HepG2 (cell line): ENCODE measurements at regions not wholly inside any gene's neighbourhood (a gene's known extent, or its start where the extent isn't known, plus 50 kb on each side); places are given as distances from the start of the nearest gene placed in this dataset.
"Not testable (repeated sequence)": the region's sequence is repeated elsewhere in the genome, so short reads cannot be mapped to it uniquely, and the experiment has no call there.

Experiments used
- ATAC-seq: fragments of 200-7000 bp; cut with Tn5 transposase; 3 replicates; pipeline ENCODE4 v1.9.1; 2020; ENCODE audit warnings: mild to moderate bottlenecking, moderate library complexity
- BruUV-seq: library from RNA; stranded (reverse); fragments of 400-500 nt; replicated peaks from 2 replicates; lab custom pipeline; 2021; lab: Mats Ljungman, UMichigan
- CTCF ChIA-PET: fragments of 300-600 bp; formaldehyde crosslinking; extraction: SDS; loops from one replicate; lab custom pipeline; 2021; ENCODE audit warnings: low total read pairs, inconsistent platforms, low intra/inter-chr PET ratio; lab: Yijun Ruan, JAX
- POLR2A ChIA-PET: fragments of 350-600 bp; sonication (Branson Sonifier 250); formaldehyde crosslinking; loops from one replicate; lab custom pipeline; 2020; ENCODE audit warnings: antibody characterized with exemption, inconsistent platforms; lab: Yijun Ruan, JAX
- DNase-seq: peaks from one replicate; pipeline ENCODE4 v3.0.0-alpha.2; 2015; ENCODE audit warnings: low spot score
- FAIRE-seq: peaks from 3 replicates; lab custom pipeline; 2011; peaks lifted over from hg19 to GRCh38; lab: Jason Lieb, UNC
- H2AFZ ChIP-seq: one replicate; pipeline ENCODE4 v1.6.1; 2011; ENCODE audit warnings: low read length, inconsistent platforms
- H3K27ac ChIP-seq: fragments of 300-600 bp; 3 replicates; pipeline ENCODE4 v1.8.0; 2011; ENCODE audit warnings: mixed run types, mild to moderate bottlenecking, mixed read lengths, low read length, inconsistent platforms; ENCODE audit not compliant: insufficient read depth; ENCODE audit errors: extremely low read length
- H3K27me3 ChIP-seq, 2 experiments: fragments of 200-600 bp in 1 of 2; 2 replicates in 1 of 2; 3 replicates in 1 of 2; pipeline versions ENCODE4 v1.6.0 to v1.8.0; 2011; ENCODE audit warnings: low read length in 2 of 2, mild to moderate bottlenecking in 2 of 2, moderate library complexity in 2 of 2, inconsistent platforms in 1 of 2; ENCODE audit not compliant: insufficient read depth in 2 of 2, control insufficient read depth in 1 of 2
- H3K36me3 ChIP-seq, 2 experiments: fragments of 200-600 bp in 1 of 2; replicated peaks in 1 of 2; 2 replicates in 1 of 2; 3 replicates in 1 of 2; pipeline versions ENCODE4 v1.5.1 to v1.8.0; 2011; ENCODE audit warnings: low read length in 2 of 2, inconsistent platforms in 1 of 2; ENCODE audit not compliant: insufficient read depth in 2 of 2, control insufficient read depth in 1 of 2
- H3K4me1 ChIP-seq: 2 replicates; pipeline ENCODE4 v1.5.1; 2012; ENCODE audit warnings: low read length, inconsistent platforms; ENCODE audit not compliant: insufficient read depth
- H3K4me2 ChIP-seq: 2 replicates; pipeline ENCODE4 v1.6.0; 2011; ENCODE audit warnings: low read depth, low read length, inconsistent platforms
- H3K4me3 ChIP-seq, 3 experiments: fragments of 200-600 bp in 1 of 3; sonication (generic), shearing (Covaris generic) in 1 of 3; replicated peaks in 1 of 3; 2 replicates each; pipeline ENCODE4 v1.5.1; 2011 to 2016; ENCODE audit warnings: low read length in 3 of 3, inconsistent platforms in 2 of 3, low read depth in 2 of 3, mild to moderate bottlenecking in 2 of 3, control low read depth in 1 of 3, mixed read lengths in 1 of 3; ENCODE audit not compliant: insufficient read depth in 1 of 3
- H3K79me2 ChIP-seq: one replicate; pipeline ENCODE4 v1.6.1; 2011; ENCODE audit warnings: low read length, inconsistent platforms; ENCODE audit not compliant: insufficient read depth
- H3K9ac ChIP-seq: 2 replicates; pipeline ENCODE4 v1.6.0; 2011; ENCODE audit warnings: mild to moderate bottlenecking, low read depth, low read length, inconsistent platforms; ENCODE audit not compliant: insufficient read depth
- H3K9me3 ChIP-seq: 2 replicates; pipeline ENCODE4 v1.5.1; 2012; ENCODE audit warnings: mild to moderate bottlenecking, low read length
- H4K20me1 ChIP-seq: 2 replicates; pipeline ENCODE4 v1.6.0; 2011; ENCODE audit warnings: inconsistent platforms, mild to moderate bottlenecking, low read length, moderate library complexity; ENCODE audit not compliant: insufficient read depth
- ARID5B ChIP-seq: IDR thresholded peaks from 2 replicates; pipeline ENCODE4 v1.4.0; 2020; ENCODE audit warnings: mild to moderate bottlenecking, missing genetic modification reagents
- CBX2 ChIP-seq, 2 experiments: fragments of 200-600 bp in 1 of 2; sonication (generic); formaldehyde crosslinking in 1 of 2; IDR thresholded peaks; 2 replicates each; pipeline versions ENCODE4 v1.7.0 to v1.8.1; 2018 to 2022; ENCODE audit warnings: low read depth in 2 of 2, low read length in 1 of 2, mild to moderate bottlenecking in 1 of 2, missing genetic modification reagents in 1 of 2
- ELF3 ChIP-seq: IDR thresholded peaks from 2 replicates; pipeline ENCODE4 v1.6.1; 2016; ENCODE audit warnings: missing genetic modification reagents, missing compliant biosample characterization
- ERF ChIP-seq: IDR thresholded peaks from 2 replicates; pipeline ENCODE4 v1.6.1; 2018; ENCODE audit warnings: missing biosample characterization, missing genetic modification reagents
- FOXC1 ChIP-seq: sonication (generic); formaldehyde crosslinking; IDR thresholded peaks from 2 replicates; pipeline ENCODE4 v1.8.0; 2022; ENCODE audit warnings: mild to moderate bottlenecking, missing genetic modification reagents, borderline replicate concordance
- GABPB1 ChIP-seq: IDR thresholded peaks from 2 replicates; pipeline ENCODE4 v1.6.1; 2016; ENCODE audit warnings: mild to moderate bottlenecking, missing genetic modification reagents, moderate library complexity, missing compliant biosample characterization
- GFI1 ChIP-seq: sonication (generic); formaldehyde crosslinking; IDR thresholded peaks from 2 replicates; pipeline ENCODE4 v1.5.0; 2020; ENCODE audit warnings: missing genetic modification reagents, mild to moderate bottlenecking, borderline replicate concordance
- MAX ChIP-seq: IDR thresholded peaks from 2 replicates; pipeline ENCODE4 v1.6.1; 2012; ENCODE audit warnings: inconsistent platforms
- NFATC3 ChIP-seq: sonication (generic); formaldehyde crosslinking; IDR thresholded peaks from 2 replicates; pipeline ENCODE4 v1.5.1; 2020; ENCODE audit warnings: mild to moderate bottlenecking, missing genetic modification reagents
- POLR2AphosphoS2 ChIP-seq: IDR thresholded peaks from 2 replicates; pipeline ENCODE4 v1.6.1; 2011; ENCODE audit warnings: low read depth, low read length, improper control_type of control experiment
- ZNF12 ChIP-seq: sonication (generic); formaldehyde crosslinking; IDR thresholded peaks from 2 replicates; pipeline ENCODE4 v1.5.0; 2020; ENCODE audit warnings: missing genetic modification reagents
- ZNF260 ChIP-seq: sonication (generic); formaldehyde crosslinking; IDR thresholded peaks from 2 replicates; pipeline ENCODE4 v1.4.0; 2020; ENCODE audit warnings: missing genetic modification reagents, low read depth, mild to moderate bottlenecking, borderline replicate concordance
- ZNF616 ChIP-seq: sonication (generic); formaldehyde crosslinking; IDR thresholded peaks from 2 replicates; pipeline ENCODE4 v1.5.0; 2020; ENCODE audit warnings: low read depth, mild to moderate bottlenecking, missing genetic modification reagents
- ZNF672 ChIP-seq: sonication (generic); formaldehyde crosslinking; IDR thresholded peaks from 2 replicates; pipeline ENCODE4 v1.8.1; 2022; ENCODE audit warnings: missing genetic modification reagents
- ZNF747 ChIP-seq: sonication (generic); formaldehyde crosslinking; IDR thresholded peaks from 2 replicates; pipeline ENCODE4 v1.8.1; 2023; ENCODE audit warnings: missing genetic modification reagents, mild to moderate bottlenecking, borderline replicate concordance
- ZNF780A ChIP-seq: sonication (generic); formaldehyde crosslinking; IDR thresholded peaks from 2 replicates; pipeline ENCODE4 v1.8.0; 2022; ENCODE audit warnings: mild to moderate bottlenecking, missing genetic modification reagents, moderate library complexity
- ZNF891 ChIP-seq: sonication (generic); formaldehyde crosslinking; IDR thresholded peaks from 2 replicates; pipeline ENCODE4 v1.5.0; 2020; ENCODE audit warnings: mild to moderate bottlenecking, missing genetic modification reagents
- WGBS: methylation state at CpG from one replicate; pipeline ENCODE4 v1.1.6; 2017; ENCODE audit warnings: low lambda C conversion rate; 5-methylcytosine and 5-hydroxymethylcytosine counted together
- in situ Hi-C: cut with HindIII; loops from 2 replicates; pipeline ENCODE4 v1.10.0; 2017; ENCODE audit warnings: low pct_unique_long_range_greater_than_20kb; ENCODE audit not compliant: extremely low pct_ligation_motif_present
- intact Hi-C: fragments of 100-400 bp; cut with micrococcal nuclease; formaldehyde crosslinking; loops from one replicate; pipeline ENCODE4 v1.10.0; 2022; ENCODE audit not compliant: unreplicated experiment

- H3K27ac ChIP-seq, H3K36me3 ChIP-seq, ATAC-seq, H3K9ac ChIP-seq, H3K4me2 ChIP-seq, H3K4me3 ChIP-seq, POLR2A ChIA-PET, CTCF ChIA-PET, H3K79me2 ChIP-seq, H2AFZ ChIP-seq, DNase-seq, BruUV-seq, in situ Hi-C loops, H3K9me3 ChIP-seq, H4K20me1 ChIP-seq, FAIRE-seq, H3K27me3 ChIP-seq: not testable (repeated sequence)
- H3K4me1 ChIP-seq, result peaks cover 23% of the 10 kb centered on the region
- intact Hi-C loops, result loop anchor here (5.0 kb wide), 1 partner anchor 84 kb away; no protein-coding TSS in a partner anchor
- WGBS, result 92% methylated on average over 15 of the region's 15 CpGs
Observed at GRCh38 chrX:123788193-123788592, 55.3 kb upstream of the THOC2 start.

GRCh38 chrX:123788744-123789143 is 55.9 kb upstream of the THOC2 start:
- no peaks in the 10 kb centered on the region for H4K20me1 ChIP-seq
- H3K79me2 ChIP-seq, result no peaks in the 10 kb centered on the region
- FAIRE-seq (no peak), ATAC-seq (no peak), DNase-seq (no peak)
- H3K27me3 ChIP-seq, result no peaks in the 10 kb centered on the region
- POLR2A ChIA-PET, result no interaction called here
- no peak overlapping the region for H2AFZ ChIP-seq
- in situ Hi-C loops, result no loop called here
- intact Hi-C loops, result loop anchor here (5.0 kb wide), 1 partner anchor 84 kb away; no protein-coding TSS in a partner anchor
- H3K9me3 ChIP-seq, result no peaks in the 10 kb centered on the region
- BruUV-seq, result no TSS peak
- no peaks in the 10 kb centered on the region for H3K36me3 ChIP-seq
- H3K9ac ChIP-seq, result no peak overlapping the region
- H3K4me2 ChIP-seq, result no peak overlapping the region
- H3K27ac ChIP-seq, result no peak overlapping the region
- H3K4me3 ChIP-seq, result no peak overlapping the region
- CTCF ChIA-PET, result no interaction called here
- peaks cover 23% of the 10 kb centered on the region for H3K4me1 ChIP-seq
- TF ChIP-seq MAX (no peak), CBX2 (IDR thresholded peaks at IDR 0.05; ENCODE audit: low read depth, low read length) (no peak), CBX2 (CRISPR knock-in tag; IDR thresholded peaks at IDR 0.05; ENCODE audit: low read depth) (no peak), ZNF891 (CRISPR knock-in tag) (no peak), ZNF616 (CRISPR knock-in tag) (no peak), ELF3 (CRISPR knock-in tag) (no peak), ZNF260 (CRISPR knock-in tag) (no peak), ZNF747 (CRISPR knock-in tag) (no peak), GABPB1 (CRISPR knock-in tag) (no peak), ZNF12 (CRISPR knock-in tag) (no peak), NFATC3 (CRISPR knock-in tag) (no peak), ARID5B (CRISPR knock-in tag) (no peak), GFI1 (CRISPR knock-in tag) (no peak), POLR2AphosphoS2 (no peak), ZNF672 (CRISPR knock-in tag) (no peak), ERF (CRISPR knock-in tag) (no peak), FOXC1 (CRISPR knock-in tag) (no peak), ZNF780A (CRISPR knock-in tag) (no peak)
